ENCODE measurements at regions not wholly inside any gene's neighbourhood (a gene's known extent, or its start where the extent isn't known, plus 50 kb on each side); places are given as distances from the start of the nearest gene placed in this dataset.

DNA sequence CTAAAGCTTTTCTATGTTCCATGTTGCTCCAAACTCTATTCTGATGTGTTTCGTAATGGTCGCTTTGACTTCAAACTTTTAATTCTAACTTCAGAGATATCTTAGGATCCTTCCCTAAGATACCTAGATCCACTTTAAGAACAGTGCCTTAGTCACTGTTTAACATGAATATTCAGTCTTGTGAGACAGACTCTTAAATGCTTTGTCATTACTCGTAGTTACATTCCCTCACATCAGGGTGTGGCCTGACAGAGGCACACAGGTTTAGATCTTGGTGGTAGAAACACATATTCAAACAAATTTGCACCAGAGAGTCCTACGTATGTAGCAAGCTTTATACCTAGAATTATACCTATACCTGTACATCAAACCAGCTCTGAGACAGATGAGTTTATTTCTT, 687.0 kb upstream of the C9orf72 start:
- Histone ChIP-seq H2BK20ac (ENCODE audit: low read depth, low read length, poor library complexity, severe bottlenecking) (no peak overlapping the region), H2AFZ (ENCODE audit: low read length) (no peak overlapping the region)
- no peaks in the 10 kb centered on the region; a peak in 1 of 7 replicates for H3K36me3 Mint-ChIP-seq (ENCODE audit: insufficient read depth in 1 of 3, low read depth in 3 of 3)

More for the DNA sequence above, 687.0 kb upstream of the C9orf72 start:
- Histone ChIP-seq H4K5ac (ENCODE audit: insufficient read length, low read depth, low read length) (no peak overlapping the region), H3K18ac (ENCODE audit: insufficient read length, low read depth, low read length) (no peak overlapping the region), H2BK15ac (ENCODE audit: low read depth, low read length) (no peak overlapping the region), H3K79me1 (ENCODE audit: insufficient read depth, low read depth, low read length, poor library complexity, severe bottlenecking) (no peaks in the 10 kb centered on the region), H3T11ph (ENCODE audit: low read length) (no peak overlapping the region), H3K4me1 (ENCODE audit: insufficient read depth, low read length) (no peaks in the 10 kb centered on the region), H3K4ac (ENCODE audit: low read depth, low read length) (no peak overlapping the region), H4K91ac (ENCODE audit: insufficient read length, low read depth, low read length) (no peak overlapping the region), H3K4me2 (ENCODE audit: insufficient read depth, insufficient read length, low read length) (no peak overlapping the region), H3K79me2 (ENCODE audit: insufficient read depth, low read length) (no peaks in the 10 kb centered on the region), H3K27ac (ENCODE audit: insufficient read length, low read depth, low read length) (no peak overlapping the region), H2BK12ac (ENCODE audit: insufficient read length, low read depth, low read length) (no peak overlapping the region), H2BK120ac (ENCODE audit: low read depth, low read length, poor library complexity, severe bottlenecking) (no peak overlapping the region), H3K9ac (ENCODE audit: extremely low read depth, insufficient read length, low read length) (no peak overlapping the region), H2AK5ac (ENCODE audit: insufficient read length, low read length) (no peak overlapping the region), H2BK5ac (ENCODE audit: insufficient read length, low read length) (no peak overlapping the region), H3K9me3 (ENCODE audit: control insufficient read depth, low read depth, low read length) (no peaks in the 10 kb centered on the region), H3K27me3 (ENCODE audit: insufficient read depth, low read length) (no peaks in the 10 kb centered on the region), H3K23ac (ENCODE audit: insufficient read length, low read depth, low read length) (no peak overlapping the region), H3K56ac (ENCODE audit: insufficient read length, low read depth, low read length) (no peak overlapping the region), H4K8ac (replicated peaks; ENCODE audit: insufficient read length, low read depth, low read length) (no peak overlapping the region), H4K20me1 (ENCODE audit: control insufficient read depth, insufficient read depth, insufficient read length) (no peaks in the 10 kb centered on the region), H3K23me2 (ENCODE audit: insufficient read length, low read depth, low read length, poor library complexity, severe bottlenecking) (no peaks in the 10 kb centered on the region), H3K14ac (ENCODE audit: insufficient read depth, low read length) (no peak overlapping the region)
- WGBS (ENCODE audit: extremely low coverage, insufficient read length, low lambda C conversion rate), result no CpG with 5 or more reads among the region's 4 CpGs
- H3K9me3 Mint-ChIP-seq, result no peaks in the 10 kb centered on the region
- no peaks in the 10 kb centered on the region for H3K27me3 Mint-ChIP-seq (ENCODE audit: low read depth)
- H3K4me1 Mint-ChIP-seq, result peaks cover 0 to 4% of the 10 kb centered on the region in 2 experiments; a peak in 2 of 4 replicates
- no peak overlapping the region for H3K4me3 Mint-ChIP-seq
- DNase-seq, result no peak
- no peak overlapping the region for H3K27ac Mint-ChIP-seq
- TF ChIP-seq, protein P1, sequence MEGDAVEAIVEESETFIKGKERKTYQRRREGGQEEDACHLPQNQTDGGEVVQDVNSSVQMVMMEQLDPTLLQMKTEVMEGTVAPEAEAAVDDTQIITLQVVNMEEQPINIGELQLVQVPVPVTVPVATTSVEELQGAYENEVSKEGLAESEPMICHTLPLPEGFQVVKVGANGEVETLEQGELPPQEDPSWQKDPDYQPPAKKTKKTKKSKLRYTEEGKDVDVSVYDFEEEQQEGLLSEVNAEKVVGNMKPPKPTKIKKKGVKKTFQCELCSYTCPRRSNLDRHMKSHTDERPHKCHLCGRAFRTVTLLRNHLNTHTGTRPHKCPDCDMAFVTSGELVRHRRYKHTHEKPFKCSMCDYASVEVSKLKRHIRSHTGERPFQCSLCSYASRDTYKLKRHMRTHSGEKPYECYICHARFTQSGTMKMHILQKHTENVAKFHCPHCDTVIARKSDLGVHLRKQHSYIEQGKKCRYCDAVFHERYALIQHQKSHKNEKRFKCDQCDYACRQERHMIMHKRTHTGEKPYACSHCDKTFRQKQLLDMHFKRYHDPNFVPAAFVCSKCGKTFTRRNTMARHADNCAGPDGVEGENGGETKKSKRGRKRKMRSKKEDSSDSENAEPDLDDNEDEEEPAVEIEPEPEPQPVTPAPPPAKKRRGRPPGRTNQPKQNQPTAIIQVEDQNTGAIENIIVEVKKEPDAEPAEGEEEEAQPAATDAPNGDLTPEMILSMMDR (conservative IDR thresholded peaks at IDR 0.05), result no peak

Data from H9 (cell line).